A673 (cell line): ENCODE measurements at regions not wholly inside any gene's neighbourhood (a gene's known extent, or its start where the extent isn't known, plus 50 kb on each side); places are given as distances from the start of the nearest gene placed in this dataset.

Experiments used
- BruUV-seq: library from RNA; stranded (reverse); fragments of 400-500 nt; replicated peaks from 2 replicates; lab custom pipeline; 2021; lab: Mats Ljungman, UMichigan
- CTCF ChIA-PET: fragments of 300-600 bp; sonication (Branson Sonifier 250); formaldehyde crosslinking; loops from one replicate; lab custom pipeline; 2022; ENCODE audit warnings: antibody characterized with exemption; lab: Charles Lee
- POLR2A ChIA-PET: fragments of 300-600 bp; sonication (Branson Sonifier 250); formaldehyde crosslinking; loops from one replicate; lab custom pipeline; 2022; ENCODE audit warnings: antibody characterized with exemption; ENCODE audit not compliant: low non-redundant PET; lab: Charles Lee
- DNase-seq: peaks from one replicate; pipeline ENCODE4 v3.0.0-alpha.2; 2015; ENCODE audit warnings: low spot score
- H3K27ac ChIP-seq: fragments of 200-600 bp; sonication (generic); 2 replicates; pipeline ENCODE4 v1.5.1; 2016; ENCODE audit warnings: mixed run types, low read depth, mild to moderate bottlenecking, mixed read lengths, antibody characterized with exemption, low read length; ENCODE audit not compliant: poor library complexity, severe bottlenecking
- H3K27me3 ChIP-seq: fragments of 200-600 bp; sonication (generic); replicated peaks from 2 replicates; pipeline ENCODE4 v1.6.1; 2017; ENCODE audit warnings: mixed run types, low read depth, mild to moderate bottlenecking, mixed read lengths, antibody characterized with exemption, low read length; ENCODE audit not compliant: insufficient read depth, poor library complexity
- H3K36me3 ChIP-seq: fragments of 200-600 bp; sonication (generic); 2 replicates; pipeline ENCODE4 v1.6.1; 2016; ENCODE audit warnings: mixed run types, mild to moderate bottlenecking, mixed read lengths, antibody characterized with exemption, low read length; ENCODE audit not compliant: insufficient read depth, poor library complexity, severe bottlenecking
- H3K4me1 ChIP-seq: fragments of 200-600 bp; sonication (generic); 2 replicates; pipeline ENCODE4 v1.6.1; 2017; ENCODE audit warnings: mixed run types, mild to moderate bottlenecking, mixed read lengths, antibody characterized with exemption, low read length; ENCODE audit not compliant: insufficient read depth, poor library complexity, severe bottlenecking
- H3K4me3 ChIP-seq: fragments of 200-600 bp; sonication (generic); 2 replicates; pipeline ENCODE4 v1.5.1; 2016; ENCODE audit warnings: low read depth, mixed run types, mild to moderate bottlenecking, mixed read lengths, low read length; ENCODE audit not compliant: poor library complexity, severe bottlenecking
- H3K9me3 ChIP-seq: fragments of 200-600 bp; sonication (generic); 2 replicates; pipeline ENCODE4 v1.6.1; 2016; ENCODE audit warnings: mixed run types, low read depth, mild to moderate bottlenecking, mixed read lengths, antibody characterized with exemption, low read length; ENCODE audit not compliant: poor library complexity, severe bottlenecking
- EZH2 ChIP-seq: fragments of 200-600 bp; sonication (generic); IDR thresholded peaks from 2 replicates; pipeline ENCODE4 v1.6.1; 2017; ENCODE audit warnings: borderline replicate concordance, low read depth, mild to moderate bottlenecking, mixed read lengths, antibody characterized with exemption, low read length; ENCODE audit not compliant: poor library complexity, severe bottlenecking
- intact Hi-C: fragments of 100-400 bp; cut with micrococcal nuclease; formaldehyde crosslinking; loops from one replicate; pipeline ENCODE4 v1.10.0; 2022; ENCODE audit not compliant: unreplicated experiment
- TF ChIP-seq, protein P1 (sequence below): fragments of 300-800, 200-600 bp; sonication (generic); conservative IDR thresholded peaks from 2 replicates; pipeline ENCODE4 v1.5.1; 2017; ENCODE audit warnings: low read depth, mild to moderate bottlenecking, antibody characterized with exemption, low read length, moderate library complexity, mixed read lengths

DNA sequence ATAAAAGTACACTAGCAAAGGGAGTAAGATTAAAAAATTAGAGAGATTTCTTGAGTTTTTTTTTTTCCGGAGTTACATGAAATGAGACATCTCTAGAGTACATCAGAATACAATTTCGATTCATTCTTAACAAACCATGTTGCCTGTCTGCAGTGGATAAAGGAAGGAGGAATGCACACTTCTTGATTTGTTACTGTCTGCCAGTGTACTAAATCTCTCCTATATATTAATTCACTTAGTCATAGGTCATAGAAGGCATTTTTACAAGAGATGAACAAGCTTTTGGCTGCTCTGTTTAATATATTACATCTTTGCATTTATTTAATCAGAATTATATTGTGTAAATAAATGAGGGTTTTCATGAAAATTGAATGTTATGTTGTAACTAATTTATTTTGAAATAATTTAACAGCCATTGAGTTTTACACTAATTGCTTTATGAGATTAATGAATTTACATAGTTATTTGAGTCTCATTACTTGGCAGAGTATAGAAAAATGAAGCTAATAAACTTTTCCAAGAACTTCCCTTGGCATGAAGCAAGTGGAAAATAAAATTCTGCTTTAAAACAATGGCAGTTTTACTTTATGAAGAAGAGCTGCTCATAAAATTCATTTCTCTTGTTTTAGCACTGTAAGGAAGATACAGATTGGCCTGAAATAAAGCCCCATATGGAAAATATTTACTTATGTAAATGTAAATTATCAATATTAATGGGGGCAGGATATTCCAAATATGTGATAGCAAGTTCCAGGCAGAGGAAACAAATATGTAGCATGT, 1284.7 kb downstream of the BRINP3 start:
- no peak overlapping the region for H3K4me3 ChIP-seq
- DNase-seq: no peak
- no peaks in the 10 kb centered on the region for H3K36me3 ChIP-seq
- CTCF ChIA-PET: no interaction called here
- H3K9me3 ChIP-seq: no peaks in the 10 kb centered on the region
- no peaks in the 10 kb centered on the region for H3K27me3 ChIP-seq
- BruUV-seq: no TSS peak
- no peaks in the 10 kb centered on the region for H3K4me1 ChIP-seq
- POLR2A ChIA-PET: no interaction called here
- H3K27ac ChIP-seq: no peak overlapping the region
- intact Hi-C loops: no loop called here
- TF ChIP-seq, protein P1, sequence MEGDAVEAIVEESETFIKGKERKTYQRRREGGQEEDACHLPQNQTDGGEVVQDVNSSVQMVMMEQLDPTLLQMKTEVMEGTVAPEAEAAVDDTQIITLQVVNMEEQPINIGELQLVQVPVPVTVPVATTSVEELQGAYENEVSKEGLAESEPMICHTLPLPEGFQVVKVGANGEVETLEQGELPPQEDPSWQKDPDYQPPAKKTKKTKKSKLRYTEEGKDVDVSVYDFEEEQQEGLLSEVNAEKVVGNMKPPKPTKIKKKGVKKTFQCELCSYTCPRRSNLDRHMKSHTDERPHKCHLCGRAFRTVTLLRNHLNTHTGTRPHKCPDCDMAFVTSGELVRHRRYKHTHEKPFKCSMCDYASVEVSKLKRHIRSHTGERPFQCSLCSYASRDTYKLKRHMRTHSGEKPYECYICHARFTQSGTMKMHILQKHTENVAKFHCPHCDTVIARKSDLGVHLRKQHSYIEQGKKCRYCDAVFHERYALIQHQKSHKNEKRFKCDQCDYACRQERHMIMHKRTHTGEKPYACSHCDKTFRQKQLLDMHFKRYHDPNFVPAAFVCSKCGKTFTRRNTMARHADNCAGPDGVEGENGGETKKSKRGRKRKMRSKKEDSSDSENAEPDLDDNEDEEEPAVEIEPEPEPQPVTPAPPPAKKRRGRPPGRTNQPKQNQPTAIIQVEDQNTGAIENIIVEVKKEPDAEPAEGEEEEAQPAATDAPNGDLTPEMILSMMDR: no peak
- no peak for TF ChIP-seq EZH2

DNA sequence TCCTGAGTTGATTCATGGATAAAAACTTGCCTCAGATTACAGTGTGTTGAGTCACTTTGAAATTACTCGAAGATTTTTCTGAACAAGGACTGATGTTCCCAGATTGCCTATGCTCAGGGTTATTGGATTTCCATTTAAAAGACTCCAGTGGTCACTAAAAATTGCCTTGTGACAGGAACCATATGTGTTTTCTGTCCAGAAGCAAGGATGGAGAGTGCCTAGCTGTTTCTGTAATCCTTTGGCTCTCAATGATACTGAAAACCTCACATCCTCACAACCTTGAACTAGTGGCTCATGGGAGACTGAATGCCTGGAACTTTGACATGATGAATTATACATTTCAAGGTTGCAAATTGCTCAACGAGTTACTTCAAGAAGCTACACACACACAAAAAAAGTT, 1271.8 kb downstream of the BRINP3 start:
- Histone ChIP-seq H3K36me3 (no peaks in the 10 kb centered on the region), H3K9me3 (no peaks in the 10 kb centered on the region), H3K27me3 (no peaks in the 10 kb centered on the region), H3K4me1 (no peaks in the 10 kb centered on the region), H3K27ac (no peak overlapping the region), H3K4me3 (no peak overlapping the region)
- DNase-seq: no peak
- no TSS peak for BruUV-seq
- TF ChIP-seq, protein P1: no peak
- no peak for TF ChIP-seq EZH2
- intact Hi-C loops: no loop called here
- POLR2A ChIA-PET: no interaction called here
- CTCF ChIA-PET: no interaction called here

DNA sequence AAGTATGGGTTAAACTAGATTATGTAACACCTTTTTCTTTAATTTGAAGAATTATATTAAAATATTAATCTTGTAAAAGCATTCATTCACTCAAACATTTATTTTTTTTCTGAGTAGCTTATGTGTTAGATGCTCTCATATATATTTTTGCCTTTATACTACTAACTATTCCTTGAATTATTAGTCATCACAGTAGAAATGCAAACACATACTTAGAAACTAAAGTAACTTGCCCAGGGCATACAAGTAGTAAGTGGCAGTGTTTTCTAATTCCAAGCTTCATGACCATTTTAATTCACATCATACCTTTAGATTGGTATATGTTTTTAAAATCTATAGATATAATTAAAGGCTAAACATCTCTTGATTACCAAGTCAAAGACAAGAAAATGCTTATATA, 1271.0 kb downstream of the BRINP3 start:
- H3K4me3 ChIP-seq: no peak overlapping the region
- POLR2A ChIA-PET: no interaction called here
- H3K36me3 ChIP-seq: no peaks in the 10 kb centered on the region
- intact Hi-C loops: no loop called here
- no peaks in the 10 kb centered on the region for H3K4me1 ChIP-seq
- no peaks in the 10 kb centered on the region for H3K27me3 ChIP-seq
- TF ChIP-seq, protein P1: no peak
- TF ChIP-seq EZH2: no peak
- H3K9me3 ChIP-seq: no peaks in the 10 kb centered on the region
- BruUV-seq: no TSS peak
- no peak for DNase-seq
- CTCF ChIA-PET: no interaction called here
- H3K27ac ChIP-seq: no peak overlapping the region
